ENCODE measurements at regions not wholly inside any gene's neighbourhood (a gene's known extent, or its start where the extent isn't known, plus 50 kb on each side); places are given as distances from the start of the nearest gene placed in this dataset.
"Not testable (repeated sequence)": the region's sequence is repeated elsewhere in the genome, so short reads cannot be mapped to it uniquely, and the experiment has no call there.

GRCh38 chr10:84012831-84013458 lies 126.4 kb upstream of the GHITM start:
- H3K4me3 ChIP-seq (ENCODE audit: low read length) = no peak overlapping the region
- no peak overlapping the region for H3K18ac ChIP-seq (ENCODE audit: low read length)
- H3K56ac ChIP-seq (ENCODE audit: low read length) = no peak overlapping the region
- no peaks in the 10 kb centered on the region for H3K27me3 ChIP-seq (ENCODE audit: insufficient read depth, low read length, poor library complexity)
- H2AK5ac ChIP-seq (ENCODE audit: low read length) = no peak overlapping the region
- H3K9ac ChIP-seq (ENCODE audit: low read length) = no peak overlapping the region
- no peaks in the 10 kb centered on the region for H3K79me2 ChIP-seq (ENCODE audit: control insufficient read depth, insufficient read depth, low read length)
- H3K79me1 ChIP-seq (ENCODE audit: low read length) = no peaks in the 10 kb centered on the region
- no peak overlapping the region for H2BK5ac ChIP-seq (ENCODE audit: low read length)
- H2BK15ac ChIP-seq (replicated peaks; ENCODE audit: low read depth) = no peak overlapping the region
- H3K27ac ChIP-seq (ENCODE audit: low read depth, low read length) = no peak overlapping the region
- no peak overlapping the region for H3K4ac ChIP-seq (ENCODE audit: low read depth, low read length)
- no peak overlapping the region for H4K5ac ChIP-seq (ENCODE audit: low read length)
- no peak for DNase-seq
- WGBS (ENCODE audit: extremely low coverage, insufficient coverage, low lambda C conversion rate) = no CpG with 5 or more reads among the region's 2 CpGs
- no peaks in the 10 kb centered on the region for H3K36me3 ChIP-seq (ENCODE audit: control insufficient read depth, insufficient read depth, low read length)
- no peak overlapping the region for H4K8ac ChIP-seq (ENCODE audit: low read depth, low read length)
- H3K4me2 ChIP-seq (ENCODE audit: low read length) = no peak overlapping the region
- no peak overlapping the region for H2BK120ac ChIP-seq (ENCODE audit: low read depth, low read length)
- no peaks in the 10 kb centered on the region for H3K4me1 ChIP-seq (ENCODE audit: control insufficient read depth, low read depth, low read length)
- H3K23ac ChIP-seq (ENCODE audit: low read length) = no peak overlapping the region

DNA sequence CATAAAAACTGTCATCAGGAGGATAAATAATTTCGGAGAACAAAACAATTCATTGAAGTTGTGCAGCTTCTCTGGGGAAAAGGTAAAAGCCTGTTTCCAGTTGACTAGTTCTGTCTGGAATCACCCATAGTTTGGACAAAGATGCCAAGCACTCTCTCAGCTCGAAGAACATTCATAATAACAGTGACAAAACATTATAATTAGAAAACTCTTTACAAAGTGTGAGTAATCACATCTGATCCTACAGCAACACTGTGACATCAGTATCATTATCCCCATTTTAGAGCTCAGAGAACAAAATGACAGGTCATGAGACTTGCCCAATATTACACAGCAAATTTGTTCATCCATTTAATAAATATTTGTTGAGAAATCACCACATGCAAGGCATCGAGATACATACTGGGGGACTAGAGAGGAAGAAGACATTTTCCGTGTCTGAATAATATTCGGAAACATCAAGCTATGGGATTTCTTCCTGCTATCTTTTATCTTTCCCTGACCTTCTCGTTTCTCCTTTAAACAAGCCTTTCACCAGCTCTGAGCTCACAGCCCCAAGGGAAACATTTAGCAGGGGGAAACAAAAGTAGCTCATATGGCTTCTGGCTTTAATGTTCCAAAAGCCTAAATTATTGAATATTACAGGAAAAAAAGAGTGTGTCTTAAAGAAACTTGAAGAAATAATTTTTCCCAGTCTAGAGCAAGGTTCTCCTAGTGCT lies 123.3 kb upstream of the GHITM start:
- Histone ChIP-seq H3K36me3 (ENCODE audit: control insufficient read depth, insufficient read depth, low read length) (no peaks in the 10 kb centered on the region), H3K56ac (ENCODE audit: low read length) (no peak overlapping the region), H3K27me3 (ENCODE audit: insufficient read depth, low read length, poor library complexity) (no peaks in the 10 kb centered on the region), H3K4me2 (ENCODE audit: low read length) (no peak overlapping the region), H3K9ac (ENCODE audit: low read length) (no peak overlapping the region), H2BK5ac (ENCODE audit: low read length) (no peak overlapping the region), H3K4me3 (ENCODE audit: low read length) (no peak overlapping the region), H3K79me2 (ENCODE audit: control insufficient read depth, insufficient read depth, low read length) (no peaks in the 10 kb centered on the region), H3K18ac (ENCODE audit: low read length) (no peak overlapping the region), H2BK120ac (ENCODE audit: low read depth, low read length) (no peak overlapping the region), H3K79me1 (ENCODE audit: low read length) (no peaks in the 10 kb centered on the region), H4K5ac (ENCODE audit: low read length) (no peak overlapping the region), H2BK15ac (replicated peaks; ENCODE audit: low read depth) (no peak overlapping the region), H3K4ac (ENCODE audit: low read depth, low read length) (no peak overlapping the region), H4K8ac (ENCODE audit: low read depth, low read length) (no peak overlapping the region), H3K23ac (ENCODE audit: low read length) (no peak overlapping the region), H3K27ac (ENCODE audit: low read depth, low read length) (no peak overlapping the region), H3K4me1 (ENCODE audit: control insufficient read depth, low read depth, low read length) (no peaks in the 10 kb centered on the region), H2AK5ac (ENCODE audit: low read length) (no peak overlapping the region)
- DNase-seq = no peak
- WGBS (ENCODE audit: extremely low coverage, insufficient coverage, low lambda C conversion rate) = no CpG with 5 or more reads among the region's 6 CpGs

DNA sequence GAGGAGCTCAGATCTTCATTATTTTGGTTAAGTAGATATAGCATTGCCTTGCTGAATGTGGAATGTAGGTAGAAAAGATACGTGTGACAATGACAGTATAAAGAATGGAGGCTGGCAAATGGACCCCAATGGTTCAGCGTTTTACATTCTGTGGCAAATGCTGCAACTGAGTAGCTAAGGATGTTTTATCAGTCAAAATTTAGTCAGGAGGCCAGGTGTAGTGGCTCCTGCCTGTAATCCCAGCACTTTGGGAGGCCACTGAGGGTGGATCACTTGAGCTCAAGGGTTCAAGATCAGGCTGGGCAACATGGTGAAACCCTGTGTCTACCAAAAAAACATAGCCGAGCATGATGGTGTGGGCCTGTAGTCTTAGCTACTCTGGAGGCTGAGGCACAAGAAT lies 120.5 kb upstream of the GHITM start:
- Histone ChIP-seq H3K27ac (ENCODE audit: low read depth, low read length) (no peak overlapping the region), H2BK15ac (replicated peaks; ENCODE audit: low read depth) (no peak overlapping the region), H3K18ac (ENCODE audit: low read length) (no peak overlapping the region), H3K79me2 (ENCODE audit: control insufficient read depth, insufficient read depth, low read length) (no peaks in the 10 kb centered on the region), H3K56ac (ENCODE audit: low read length) (no peak overlapping the region), H3K4me2 (ENCODE audit: low read length) (no peak overlapping the region), H2BK5ac (ENCODE audit: low read length) (no peak overlapping the region), H3K4me1 (ENCODE audit: control insufficient read depth, low read depth, low read length) (no peaks in the 10 kb centered on the region), H4K5ac (ENCODE audit: low read length) (no peak overlapping the region), H4K8ac (ENCODE audit: low read depth, low read length) (no peak overlapping the region), H3K4me3 (ENCODE audit: low read length) (no peak overlapping the region), H2BK120ac (ENCODE audit: low read depth, low read length) (no peak overlapping the region), H3K4ac (ENCODE audit: low read depth, low read length) (no peak overlapping the region), H3K27me3 (ENCODE audit: insufficient read depth, low read length, poor library complexity) (no peaks in the 10 kb centered on the region), H3K23ac (ENCODE audit: low read length) (no peak overlapping the region), H3K9ac (ENCODE audit: low read length) (no peak overlapping the region), H3K79me1 (ENCODE audit: low read length) (no peaks in the 10 kb centered on the region), H2AK5ac (ENCODE audit: low read length) (no peak overlapping the region), H3K36me3 (ENCODE audit: control insufficient read depth, insufficient read depth, low read length) (no peaks in the 10 kb centered on the region)
- DNase-seq = no peak
- WGBS (ENCODE audit: extremely low coverage, insufficient coverage, low lambda C conversion rate) = no CpG with 5 or more reads among the region's 3 CpGs

DNA sequence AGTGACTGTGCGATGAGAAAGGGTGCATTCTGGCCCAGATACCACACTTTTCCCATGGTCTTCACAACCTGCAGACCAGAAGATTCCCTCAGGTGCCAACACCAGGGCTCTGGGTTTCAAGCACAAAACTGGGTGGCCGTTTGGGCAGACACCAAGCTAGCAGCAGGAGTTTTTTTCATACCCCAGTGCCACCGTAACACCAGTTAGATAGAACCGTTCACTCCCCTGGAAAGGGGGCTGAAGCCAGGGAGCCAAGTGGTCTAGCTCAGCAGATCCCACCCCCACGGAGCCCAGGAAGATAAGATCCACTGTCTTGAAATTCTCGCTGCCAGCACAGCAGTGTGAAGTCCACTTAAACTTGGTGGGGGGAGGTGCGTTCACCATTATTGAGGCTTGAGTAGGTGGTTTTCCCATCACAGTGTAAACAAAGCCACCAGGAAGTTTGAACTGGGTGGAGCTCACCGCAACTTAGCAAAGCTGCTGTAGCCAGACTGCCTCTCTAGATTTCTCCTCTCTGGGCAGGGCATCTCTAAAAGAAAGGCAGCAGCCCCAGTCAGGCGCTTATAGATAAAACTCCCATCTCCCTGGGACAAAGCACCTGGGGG lies 119.4 kb upstream of the GHITM start:
- peak; percentile 24 for DNase-seq
- not testable (repeated sequence) for H2BK5ac ChIP-seq (ENCODE audit: low read length); H3K4me3 ChIP-seq (ENCODE audit: low read length); H3K79me2 ChIP-seq (ENCODE audit: control insufficient read depth, insufficient read depth, low read length); H2BK120ac ChIP-seq (ENCODE audit: low read depth, low read length); H3K79me1 ChIP-seq (ENCODE audit: low read length); H3K36me3 ChIP-seq (ENCODE audit: control insufficient read depth, insufficient read depth, low read length); H3K23ac ChIP-seq (ENCODE audit: low read length); H3K4me2 ChIP-seq (ENCODE audit: low read length); H3K4me1 ChIP-seq (ENCODE audit: control insufficient read depth, low read depth, low read length); H3K18ac ChIP-seq (ENCODE audit: low read length); H2BK15ac ChIP-seq (replicated peaks; ENCODE audit: low read depth); H3K56ac ChIP-seq (ENCODE audit: low read length); H2AK5ac ChIP-seq (ENCODE audit: low read length); H3K27me3 ChIP-seq (ENCODE audit: insufficient read depth, low read length, poor library complexity); H3K27ac ChIP-seq (ENCODE audit: low read depth, low read length); H3K4ac ChIP-seq (ENCODE audit: low read depth, low read length); H4K5ac ChIP-seq (ENCODE audit: low read length); H4K8ac ChIP-seq (ENCODE audit: low read depth, low read length); H3K9ac ChIP-seq (ENCODE audit: low read length)
- no CpG with 5 or more reads among the region's 9 CpGs for WGBS (ENCODE audit: extremely low coverage, insufficient coverage, low lambda C conversion rate)

DNA sequence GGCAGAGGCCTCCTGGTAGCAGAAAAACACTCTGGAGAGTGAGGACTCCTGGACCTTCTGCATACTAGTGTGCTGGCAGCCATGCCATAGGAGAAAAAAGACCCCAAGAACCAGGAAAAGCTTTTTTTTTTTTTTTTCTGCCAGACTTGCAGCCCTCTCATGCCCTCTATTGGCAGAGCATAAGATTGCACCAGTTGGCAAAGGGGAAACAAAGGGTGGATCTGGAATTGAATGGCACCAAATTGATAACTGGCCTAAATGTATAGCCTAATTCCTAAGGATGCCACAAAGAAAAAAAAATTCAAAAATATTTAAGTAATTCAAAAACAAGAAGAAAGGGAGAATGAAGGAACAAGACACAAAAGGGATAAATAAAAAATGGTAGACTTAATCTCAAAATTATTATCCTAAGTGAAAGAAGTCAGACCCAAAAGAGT lies 112.5 kb upstream of the GHITM start:
- Histone ChIP-seq H2BK120ac (ENCODE audit: low read depth, low read length) (no peak overlapping the region), H3K23ac (ENCODE audit: low read length) (no peak overlapping the region), H2BK5ac (ENCODE audit: low read length) (no peak overlapping the region), H3K79me1 (ENCODE audit: low read length) (no peaks in the 10 kb centered on the region), H3K4me1 (ENCODE audit: control insufficient read depth, low read depth, low read length) (no peaks in the 10 kb centered on the region), H4K8ac (ENCODE audit: low read depth, low read length) (no peak overlapping the region), H3K4ac (ENCODE audit: low read depth, low read length) (no peak overlapping the region), H3K18ac (ENCODE audit: low read length) (no peak overlapping the region), H3K4me2 (ENCODE audit: low read length) (no peak overlapping the region), H3K27me3 (ENCODE audit: insufficient read depth, low read length, poor library complexity) (no peaks in the 10 kb centered on the region), H3K27ac (ENCODE audit: low read depth, low read length) (no peak overlapping the region), H2AK5ac (ENCODE audit: low read length) (no peak overlapping the region), H3K79me2 (ENCODE audit: control insufficient read depth, insufficient read depth, low read length) (no peaks in the 10 kb centered on the region), H3K36me3 (ENCODE audit: control insufficient read depth, insufficient read depth, low read length) (no peaks in the 10 kb centered on the region), H4K5ac (ENCODE audit: low read length) (no peak overlapping the region), H3K9ac (ENCODE audit: low read length) (no peak overlapping the region), H2BK15ac (replicated peaks; ENCODE audit: low read depth) (no peak overlapping the region), H3K4me3 (ENCODE audit: low read length) (no peak overlapping the region), H3K56ac (ENCODE audit: low read length) (no peak overlapping the region)
- peak; percentile 57 for DNase-seq

All from mesendoderm (in vitro differentiated cells).